Left lung (tissue), 4 donors: ENCODE measurements at regions not wholly inside any gene's neighbourhood (a gene's known extent, or its start where the extent isn't known, plus 50 kb on each side); places are given as distances from the start of the nearest gene placed in this dataset.

Source experiments
- ATAC-seq: fragments of 200-7000 bp; cut with Tn5 transposase; one replicate; pipeline ENCODE4 v1.9.1; 2020; ENCODE audit warnings: moderate library complexity
- DNase-seq, 4 donors: peaks; one replicate each; pipeline ENCODE4 v3.0.0-alpha.2; 2013 to 2020
- H3K27ac ChIP-seq, 2 donors: fragments of 200-600 bp; sonication (generic) in 1 of 2; one replicate each; pipeline versions ENCODE4 v1.5.0 to v1.8.0; 2020 to 2021
- H3K27me3 ChIP-seq, 2 donors: fragments of 200-600 bp; sonication (generic) in 1 of 2; one replicate each; pipeline versions ENCODE4 v1.5.0 to v1.8.0; 2020 to 2021
- H3K36me3 ChIP-seq, 2 donors: fragments of 200-600 bp; sonication (generic) in 1 of 2; one replicate each; pipeline versions ENCODE4 v1.5.0 to v1.8.0; 2020 to 2021
- H3K4me1 ChIP-seq, 2 donors: fragments of 200-600 bp; one replicate each; pipeline ENCODE4 v1.8.0; 2021
- H3K4me3 ChIP-seq, 2 donors: fragments of 200-600 bp; sonication (generic) in 1 of 2; one replicate each; pipeline versions ENCODE4 v1.5.0 to v1.8.0; 2020 to 2021; ENCODE audit warnings: mild to moderate bottlenecking in 1 of 2
- H3K9me3 ChIP-seq, 2 donors: fragments of 200-600 bp; sonication (generic) in 1 of 2; one replicate each; pipeline versions ENCODE4 v1.5.0 to v1.8.0; 2020 to 2021
- CTCF ChIP-seq, 2 donors: fragments of 200-600 bp; sonication (generic) in 1 of 2; IDR thresholded peaks; one replicate each; pipeline versions ENCODE4 v1.5.0 to v1.8.0; 2021; ENCODE audit warnings: antibody characterized with exemption in 2 of 2
- intact Hi-C, 2 donors: fragments of 100-400 bp; cut with DNase I; formaldehyde crosslinking; loops; one replicate each; pipeline versions ENCODE4 v1.11.2 to v1.14.2; 2022
- donor health status: DM: no; HTN: yes; CAD: no.
- donor health status: DM: no; HTN: no; CAD: no.

GRCh38 chr21:30104241-30104640, 62.4 kb downstream of the CLDN17 start:
- Histone ChIP-seq H3K9me3 (no peaks in the 10 kb centered on the region), H3K4me1 (no peaks in the 10 kb centered on the region), H3K36me3 (no peaks in the 10 kb centered on the region), H3K27me3 (no peaks in the 10 kb centered on the region), H3K27ac (no peak overlapping the region), H3K4me3 (no peak overlapping the region)
- no peak for TF ChIP-seq CTCF (IDR thresholded peaks at IDR 0.05)
- ATAC-seq (no peak), DNase-seq (no peak)
- intact Hi-C loops, result no loop called here

- Histone ChIP-seq H3K9me3 (no peaks in the 10 kb centered on the region), H3K36me3 (no peaks in the 10 kb centered on the region), H3K27me3 (no peaks in the 10 kb centered on the region), H3K4me1 (no peaks in the 10 kb centered on the region), H3K4me3 (no peak overlapping the region), H3K27ac (no peak overlapping the region)
- TF ChIP-seq CTCF (IDR thresholded peaks at IDR 0.05), result no peak
- ATAC-seq (no peak), DNase-seq (no peak)
- intact Hi-C loops, result no loop called here
Measured at GRCh38 chr21:30102871-30103270, 63.7 kb downstream of the CLDN17 start.

- DNase-seq (no peak), ATAC-seq (no peak)
- intact Hi-C loops, result no loop called here
- TF ChIP-seq CTCF (IDR thresholded peaks at IDR 0.05), result no peak
- H3K36me3 ChIP-seq, result no peaks in the 10 kb centered on the region
- no peaks in the 10 kb centered on the region for H3K9me3 ChIP-seq
- H3K27ac ChIP-seq, result no peak overlapping the region
- H3K4me3 ChIP-seq, result no peak overlapping the region
- no peaks in the 10 kb centered on the region for H3K27me3 ChIP-seq
- H3K4me1 ChIP-seq, result no peaks in the 10 kb centered on the region
Measured at GRCh38 chr21:30101967-30102366, 64.6 kb downstream of the CLDN17 start.

GRCh38 chr21:30097791-30098190, 68.8 kb downstream of the CLDN17 start:
- TF ChIP-seq CTCF (IDR thresholded peaks at IDR 0.05), result no peak
- DNase-seq, result no peak

GRCh38 chr21:30083225-30083945, 83.2 kb downstream of the CLDN17 start:
- intact Hi-C loops, result no loop called here

More at GRCh38 chr21:30097791-30098190, 68.8 kb downstream of the CLDN17 start:
- Histone ChIP-seq H3K4me3 (no peak overlapping the region), H3K9me3 (no peaks in the 10 kb centered on the region), H3K4me1 (no peaks in the 10 kb centered on the region), H3K27ac (no peak overlapping the region), H3K27me3 (no peaks in the 10 kb centered on the region), H3K36me3 (no peaks in the 10 kb centered on the region)
- no peak for ATAC-seq
- intact Hi-C loops, result no loop called here

More at GRCh38 chr21:30083225-30083945, 83.2 kb downstream of the CLDN17 start:
- DNase-seq, result no peak
- Histone ChIP-seq H3K27ac (no peak overlapping the region), H3K9me3 (no peaks in the 10 kb centered on the region), H3K4me1 (no peaks in the 10 kb centered on the region), H3K4me3 (no peak overlapping the region), H3K27me3 (no peaks in the 10 kb centered on the region), H3K36me3 (no peaks in the 10 kb centered on the region)
- no peak for ATAC-seq
- no peak for TF ChIP-seq CTCF (IDR thresholded peaks at IDR 0.05)
